ENCODE measurements at regions not wholly inside any gene's neighbourhood (a gene's known extent, or its start where the extent isn't known, plus 50 kb on each side); places are given as distances from the start of the nearest gene placed in this dataset.
"Not testable (repeated sequence)": the region's sequence is repeated elsewhere in the genome, so short reads cannot be mapped to it uniquely, and the experiment has no call there.

- TF ChIP-seq CTCF (tag by site-specific recombination; IDR thresholded peaks at IDR 0.05); PRDM4 (tag by site-specific recombination; IDR thresholded peaks at IDR 0.05); PRDM1 (tag by site-specific recombination; IDR thresholded peaks at IDR 0.05); SCRT2 (tag by site-specific recombination; IDR thresholded peaks at IDR 0.05); OSR2 (tag by site-specific recombination; IDR thresholded peaks at IDR 0.05); ZNF10 (tag by site-specific recombination; IDR thresholded peaks at IDR 0.05); ZNF274 (IDR thresholded peaks at IDR 0.05; ENCODE audit: low read length); ZNF274 (tag by site-specific recombination; IDR thresholded peaks at IDR 0.05; ENCODE audit: borderline replicate concordance); TRIM28 (IDR thresholded peaks at IDR 0.05; ENCODE audit: borderline replicate concordance, low read length); ZNF768 (tag by site-specific recombination; IDR thresholded peaks at IDR 0.05); ZNF133 (tag by site-specific recombination; IDR thresholded peaks at IDR 0.05); MYNN (tag by site-specific recombination; IDR thresholded peaks at IDR 0.05; ENCODE audit: borderline replicate concordance): not testable (repeated sequence)
- TF ChIP-seq, protein P1, sequence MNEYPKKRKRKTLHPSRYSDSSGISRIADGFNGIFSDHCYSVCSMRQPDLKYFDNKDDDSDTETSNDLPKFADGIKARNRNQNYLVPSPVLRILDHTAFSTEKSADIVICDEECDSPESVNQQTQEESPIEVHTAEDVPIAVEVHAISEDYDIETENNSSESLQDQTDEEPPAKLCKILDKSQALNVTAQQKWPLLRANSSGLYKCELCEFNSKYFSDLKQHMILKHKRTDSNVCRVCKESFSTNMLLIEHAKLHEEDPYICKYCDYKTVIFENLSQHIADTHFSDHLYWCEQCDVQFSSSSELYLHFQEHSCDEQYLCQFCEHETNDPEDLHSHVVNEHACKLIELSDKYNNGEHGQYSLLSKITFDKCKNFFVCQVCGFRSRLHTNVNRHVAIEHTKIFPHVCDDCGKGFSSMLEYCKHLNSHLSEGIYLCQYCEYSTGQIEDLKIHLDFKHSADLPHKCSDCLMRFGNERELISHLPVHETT (tag by site-specific recombination; IDR thresholded peaks at IDR 0.05) = not testable (repeated sequence)
Observed at GRCh38 chr2:87309785-87310184, 288.1 kb upstream of the PLGLB1 start.
